DND-41 (cell line): ENCODE measurements at regions not wholly inside any gene's neighbourhood (a gene's known extent, or its start where the extent isn't known, plus 50 kb on each side); places are given as distances from the start of the nearest gene placed in this dataset.

Source experiments
- ATAC-seq: fragments of 200-7000 bp; cut with Tn5 transposase; 3 replicates; pipeline ENCODE4 v1.9.1; 2021; ENCODE audit warnings: low read depth; ENCODE audit not compliant: insufficient read depth
- DNase-seq: peaks from one replicate; pipeline ENCODE4 v3.0.0-alpha.2; 2020
- H2AFZ ChIP-seq: 2 replicates; pipeline ENCODE4 v1.6.0; 2012; ENCODE audit warnings: low read depth, low read length
- H3K27ac ChIP-seq: 2 replicates; pipeline ENCODE4 v1.5.1; 2012; ENCODE audit warnings: low read length, inconsistent platforms
- H3K27me3 ChIP-seq: fragments of 200-600 bp; sonication (generic); 2 replicates; pipeline ENCODE4 v1.6.0; 2012; ENCODE audit warnings: low read length, mild to moderate bottlenecking, inconsistent platforms; ENCODE audit not compliant: insufficient read depth, poor library complexity
- H3K36me3 ChIP-seq: 2 replicates; pipeline ENCODE4 v1.5.1; 2012; ENCODE audit warnings: low read length, inconsistent platforms; ENCODE audit not compliant: insufficient read depth
- H3K4me1 ChIP-seq: 2 replicates; pipeline ENCODE4 v1.5.1; 2012; ENCODE audit warnings: mild to moderate bottlenecking, low read length; ENCODE audit not compliant: insufficient read depth
- H3K4me2 ChIP-seq: 2 replicates; pipeline ENCODE4 v1.6.0; 2012; ENCODE audit warnings: mild to moderate bottlenecking, moderate library complexity, low read length, inconsistent platforms; ENCODE audit not compliant: insufficient read depth
- H3K4me3 ChIP-seq, 2 experiments: fragments of 200-600 bp in 1 of 2; shearing (Covaris generic) in 1 of 2; 2 replicates each; pipeline ENCODE4 v1.5.1; 2012 to 2016; ENCODE audit warnings: inconsistent platforms in 2 of 2, low read length in 2 of 2, mild to moderate bottlenecking in 2 of 2, low read depth in 1 of 2, moderate library complexity in 1 of 2
- H3K79me2 ChIP-seq: 2 replicates; pipeline ENCODE4 v1.6.0; 2012; ENCODE audit warnings: low read length, inconsistent platforms; ENCODE audit not compliant: insufficient read depth
- H3K9ac ChIP-seq: 2 replicates; pipeline ENCODE4 v1.6.0; 2012; ENCODE audit warnings: low read depth, mild to moderate bottlenecking, inconsistent platforms, low read length, moderate library complexity
- H3K9me3 ChIP-seq: 2 replicates; pipeline ENCODE4 v1.5.1; 2012; ENCODE audit warnings: low read length, moderate library complexity, mild to moderate bottlenecking, inconsistent platforms; ENCODE audit not compliant: insufficient read depth, severe bottlenecking
- H4K20me1 ChIP-seq: 2 replicates; pipeline ENCODE4 v1.6.0; 2012; ENCODE audit warnings: low read length; ENCODE audit not compliant: insufficient read depth
- CTCF ChIP-seq: IDR thresholded peaks from 2 replicates; pipeline ENCODE4 v1.5.1; 2012; ENCODE audit warnings: borderline replicate concordance, low read length, moderate library complexity, mild to moderate bottlenecking; ENCODE audit not compliant: poor library complexity, severe bottlenecking; ENCODE audit errors: extremely low read depth
- EZH2 ChIP-seq: IDR thresholded peaks from 3 replicates; pipeline ENCODE4 v1.6.1; 2012; ENCODE audit warnings: borderline replicate concordance, low read depth, mild to moderate bottlenecking, moderate library complexity, low read length, inconsistent platforms; ENCODE audit not compliant: severe bottlenecking

- no peak for DNase-seq
- H3K4me1 ChIP-seq: no peaks in the 10 kb centered on the region
- H3K4me2 ChIP-seq: no peak overlapping the region
- H3K79me2 ChIP-seq: no peaks in the 10 kb centered on the region
- TF ChIP-seq CTCF: no peak
- TF ChIP-seq EZH2: no peak
- no peak overlapping the region for H3K4me3 ChIP-seq
- no peak overlapping the region for H2AFZ ChIP-seq
- H3K9me3 ChIP-seq: no peaks in the 10 kb centered on the region
- H3K36me3 ChIP-seq: no peaks in the 10 kb centered on the region
- no peak overlapping the region for H3K27ac ChIP-seq
- H4K20me1 ChIP-seq: no peaks in the 10 kb centered on the region
- H3K9ac ChIP-seq: no peak overlapping the region
- H3K27me3 ChIP-seq: no peaks in the 10 kb centered on the region
- no peak for ATAC-seq
Observed at GRCh38 chr2:219957820-219958219, 330.4 kb downstream of the SLC4A3 start.

GRCh38 chr2:219958941-219959340, 331.5 kb downstream of the SLC4A3 start:
- H3K27ac ChIP-seq: no peak overlapping the region
- no peak overlapping the region for H3K4me3 ChIP-seq
- no peaks in the 10 kb centered on the region for H3K36me3 ChIP-seq
- H4K20me1 ChIP-seq: no peaks in the 10 kb centered on the region
- H3K27me3 ChIP-seq: no peaks in the 10 kb centered on the region
- no peak overlapping the region for H3K9ac ChIP-seq
- no peak for DNase-seq
- H3K4me1 ChIP-seq: no peaks in the 10 kb centered on the region
- no peaks in the 10 kb centered on the region for H3K79me2 ChIP-seq
- H2AFZ ChIP-seq: no peak overlapping the region
- no peak overlapping the region for H3K4me2 ChIP-seq
- no peak for ATAC-seq
- TF ChIP-seq CTCF (no peak), EZH2 (no peak)
- H3K9me3 ChIP-seq: no peaks in the 10 kb centered on the region

- Histone ChIP-seq H4K20me1 (no peaks in the 10 kb centered on the region), H3K9ac (no peak overlapping the region), H3K4me3 (no peak overlapping the region), H3K27me3 (no peaks in the 10 kb centered on the region), H3K27ac (no peak overlapping the region), H3K36me3 (no peaks in the 10 kb centered on the region), H3K4me1 (no peaks in the 10 kb centered on the region), H3K79me2 (no peaks in the 10 kb centered on the region), H3K9me3 (no peaks in the 10 kb centered on the region), H2AFZ (no peak overlapping the region), H3K4me2 (no peak overlapping the region)
- DNase-seq (no peak), ATAC-seq (no peak)
- TF ChIP-seq EZH2: no peak
- no peak for TF ChIP-seq CTCF
Observed at GRCh38 chr2:219959471-219959870, 332.0 kb downstream of the SLC4A3 start.

GRCh38 chr2:219961947-219962498, 334.6 kb downstream of the SLC4A3 start:
- DNase-seq (no peak), ATAC-seq (no peak)
- Histone ChIP-seq H3K9ac (no peak overlapping the region), H2AFZ (no peak overlapping the region), H3K27me3 (no peaks in the 10 kb centered on the region), H3K4me2 (no peak overlapping the region), H4K20me1 (no peaks in the 10 kb centered on the region), H3K79me2 (no peaks in the 10 kb centered on the region), H3K27ac (no peak overlapping the region), H3K4me1 (no peaks in the 10 kb centered on the region), H3K36me3 (no peaks in the 10 kb centered on the region), H3K4me3 (no peak overlapping the region), H3K9me3 (no peaks in the 10 kb centered on the region)
- no peak for TF ChIP-seq CTCF
- no peak for TF ChIP-seq EZH2
